NB4 (cell line): ENCODE measurements at regions not wholly inside any gene's neighbourhood (a gene's known extent, or its start where the extent isn't known, plus 50 kb on each side); places are given as distances from the start of the nearest gene placed in this dataset.

ENCODE experiments used
- DNase-seq: peaks from one replicate; pipeline ENCODE4 v3.0.0; 2010; ENCODE audit warnings: low read depth
- H3K4me3 ChIP-seq: one replicate; pipeline ENCODE4 v1.5.1; 2011; ENCODE audit warnings: mild to moderate bottlenecking, low read depth, low read length, moderate library complexity
- CTCF ChIP-seq: IDR thresholded peaks from one replicate; pipeline ENCODE4 v1.5.1; 2012; ENCODE audit warnings: low read depth, low read length
- MAX ChIP-seq: IDR thresholded peaks from 2 replicates; pipeline ENCODE4 v1.6.1; 2011; ENCODE audit warnings: low read depth, low read length
- MYC ChIP-seq: IDR thresholded peaks from 2 replicates; pipeline ENCODE4 v1.6.1; 2011; ENCODE audit warnings: low read depth, low read length
- POLR2A ChIP-seq: IDR thresholded peaks from 2 replicates; pipeline ENCODE4 v1.6.1; 2011; ENCODE audit warnings: mild to moderate bottlenecking; ENCODE audit not compliant: insufficient read length; ENCODE audit errors: extremely low read depth

GRCh38 chr7:84704380-84704779 lies 482.5 kb downstream of the SEMA3D start:
- TF ChIP-seq MAX (no peak), POLR2A (no peak), CTCF (no peak), MYC (no peak)
- H3K4me3 ChIP-seq: no peak overlapping the region
- DNase-seq: no peak

- DNase-seq: no peak
- H3K4me3 ChIP-seq: no peak overlapping the region
Observed at GRCh38 chr7:84701524-84702306, 485.1 kb downstream of the SEMA3D start.

GRCh38 chr7:84700563-84701370 lies 486.1 kb downstream of the SEMA3D start:
- no peak for TF ChIP-seq MYC
- no peak for TF ChIP-seq MAX
- no peak for TF ChIP-seq CTCF
- no peak for TF ChIP-seq POLR2A
- no peak for DNase-seq
- H3K4me3 ChIP-seq: no peak overlapping the region

More at GRCh38 chr7:84701524-84702306, 485.1 kb downstream of the SEMA3D start:
- TF ChIP-seq MAX (no peak), POLR2A (no peak), MYC (no peak), CTCF (no peak)

- no peak for DNase-seq
- TF ChIP-seq MYC (no peak), CTCF (no peak), POLR2A (no peak), MAX (no peak)
- H3K4me3 ChIP-seq: no peak overlapping the region
Observed at GRCh38 chr7:84697506-84697905, 489.4 kb downstream of the SEMA3D start.

- DNase-seq: no peak
- TF ChIP-seq MAX: no peak
- no peak for TF ChIP-seq POLR2A
- TF ChIP-seq CTCF: no peak
- no peak for TF ChIP-seq MYC
- H3K4me3 ChIP-seq: no peak overlapping the region
Observed at GRCh38 chr7:84693483-84693882, 493.4 kb downstream of the SEMA3D start.
